DOHH2 (cell line): ENCODE measurements at regions not wholly inside any gene's neighbourhood (a gene's known extent, or its start where the extent isn't known, plus 50 kb on each side); places are given as distances from the start of the nearest gene placed in this dataset.

Source experiments
- H3F3A ChIP-seq: fragments of 200-600 bp; sonication (generic), shearing (Covaris generic); 2 replicates; pipeline ENCODE4 v1.6.0; 2016; ENCODE audit warnings: antibody characterized with exemption, mild to moderate bottlenecking; ENCODE audit not compliant: control insufficient read depth, insufficient read depth
- H3K27ac ChIP-seq: fragments of 200-600 bp; sonication (generic); 2 replicates; pipeline ENCODE4 v1.5.1; 2014; ENCODE audit warnings: low read depth, mild to moderate bottlenecking, low read length, moderate library complexity
- H3K27me3 ChIP-seq: fragments of 200-600 bp; sonication (generic); 2 replicates; pipeline ENCODE4 v1.6.1; 2014; ENCODE audit warnings: mild to moderate bottlenecking, low read length, mixed read lengths; ENCODE audit not compliant: control insufficient read depth
- H3K36me3 ChIP-seq: fragments of 200-600 bp; sonication (generic); 2 replicates; pipeline ENCODE4 v1.6.1; 2014; ENCODE audit warnings: mild to moderate bottlenecking, low read length, moderate library complexity, mixed read lengths; ENCODE audit not compliant: control insufficient read depth
- H3K4me1 ChIP-seq: fragments of 200-600 bp; sonication (generic); 2 replicates; pipeline ENCODE4 v1.6.1; 2014; ENCODE audit warnings: mild to moderate bottlenecking, low read length, mixed read lengths; ENCODE audit not compliant: control insufficient read depth
- H3K4me2 ChIP-seq: fragments of 200-600 bp; sonication (generic); 2 replicates; pipeline ENCODE4 v1.6.0; 2014; ENCODE audit warnings: mild to moderate bottlenecking, low read length, moderate library complexity
- H3K4me3 ChIP-seq: fragments of 200-600 bp; sonication (generic); 2 replicates; pipeline ENCODE4 v1.5.1; 2014; ENCODE audit warnings: mild to moderate bottlenecking, low read length, mixed read lengths
- H3K79me2 ChIP-seq: fragments of 200-600 bp; sonication (generic); 2 replicates; pipeline ENCODE4 v1.6.1; 2014; ENCODE audit warnings: mild to moderate bottlenecking, low read length, mixed read lengths; ENCODE audit not compliant: control insufficient read depth
- H3K9me2 ChIP-seq: fragments of 200-600 bp; sonication (generic); replicated peaks from 2 replicates; pipeline ENCODE4 v1.6.1; 2014; ENCODE audit warnings: mild to moderate bottlenecking, low read length, mixed read lengths; ENCODE audit not compliant: control insufficient read depth
- H3K9me3 ChIP-seq: fragments of 200-600 bp; sonication (generic); 2 replicates; pipeline ENCODE4 v1.6.1; 2014; ENCODE audit warnings: antibody characterized with exemption, low read length, mixed read lengths; ENCODE audit not compliant: control insufficient read depth, insufficient read depth
- H4K20me1 ChIP-seq: fragments of 200-600 bp; sonication (generic); 2 replicates; pipeline ENCODE4 v1.6.0; 2014; ENCODE audit warnings: low read depth, mild to moderate bottlenecking, antibody characterized with exemption, low read length, moderate library complexity; ENCODE audit not compliant: control insufficient read depth, insufficient read depth
- EZH2phosphoT487 ChIP-seq: fragments of 200-600 bp; sonication (generic); IDR thresholded peaks from 2 replicates; pipeline ENCODE4 v1.6.1; 2017; ENCODE audit warnings: borderline replicate concordance, mild to moderate bottlenecking, antibody characterized with exemption, low read length, moderate library complexity, mixed read lengths
- TF ChIP-seq, protein P1 (sequence below): fragments of 200-600 bp; sonication (generic); IDR thresholded peaks from one replicate; pipeline ENCODE4 v1.5.1; 2014; ENCODE audit warnings: antibody characterized with exemption, mild to moderate bottlenecking, low read depth, low read length; ENCODE audit not compliant: poor library complexity, severe bottlenecking

GRCh38 chr17:72208832-72209231, 88.0 kb downstream of the SOX9 start:
- no peaks in the 10 kb centered on the region for H3K4me1 ChIP-seq
- no peaks in the 10 kb centered on the region for H3K36me3 ChIP-seq
- H3K4me2 ChIP-seq: no peak overlapping the region
- no peak overlapping the region for H3K27ac ChIP-seq
- H3K27me3 ChIP-seq: no peaks in the 10 kb centered on the region
- TF ChIP-seq, protein P1, sequence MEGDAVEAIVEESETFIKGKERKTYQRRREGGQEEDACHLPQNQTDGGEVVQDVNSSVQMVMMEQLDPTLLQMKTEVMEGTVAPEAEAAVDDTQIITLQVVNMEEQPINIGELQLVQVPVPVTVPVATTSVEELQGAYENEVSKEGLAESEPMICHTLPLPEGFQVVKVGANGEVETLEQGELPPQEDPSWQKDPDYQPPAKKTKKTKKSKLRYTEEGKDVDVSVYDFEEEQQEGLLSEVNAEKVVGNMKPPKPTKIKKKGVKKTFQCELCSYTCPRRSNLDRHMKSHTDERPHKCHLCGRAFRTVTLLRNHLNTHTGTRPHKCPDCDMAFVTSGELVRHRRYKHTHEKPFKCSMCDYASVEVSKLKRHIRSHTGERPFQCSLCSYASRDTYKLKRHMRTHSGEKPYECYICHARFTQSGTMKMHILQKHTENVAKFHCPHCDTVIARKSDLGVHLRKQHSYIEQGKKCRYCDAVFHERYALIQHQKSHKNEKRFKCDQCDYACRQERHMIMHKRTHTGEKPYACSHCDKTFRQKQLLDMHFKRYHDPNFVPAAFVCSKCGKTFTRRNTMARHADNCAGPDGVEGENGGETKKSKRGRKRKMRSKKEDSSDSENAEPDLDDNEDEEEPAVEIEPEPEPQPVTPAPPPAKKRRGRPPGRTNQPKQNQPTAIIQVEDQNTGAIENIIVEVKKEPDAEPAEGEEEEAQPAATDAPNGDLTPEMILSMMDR: no peak
- TF ChIP-seq EZH2phosphoT487: no peak
- H3K4me3 ChIP-seq: no peak overlapping the region
- no peaks in the 10 kb centered on the region for H3K9me2 ChIP-seq
- H3K79me2 ChIP-seq: no peaks in the 10 kb centered on the region
- no peaks in the 10 kb centered on the region for H4K20me1 ChIP-seq
- H3F3A ChIP-seq: no peaks in the 10 kb centered on the region
- no peaks in the 10 kb centered on the region for H3K9me3 ChIP-seq

DNA sequence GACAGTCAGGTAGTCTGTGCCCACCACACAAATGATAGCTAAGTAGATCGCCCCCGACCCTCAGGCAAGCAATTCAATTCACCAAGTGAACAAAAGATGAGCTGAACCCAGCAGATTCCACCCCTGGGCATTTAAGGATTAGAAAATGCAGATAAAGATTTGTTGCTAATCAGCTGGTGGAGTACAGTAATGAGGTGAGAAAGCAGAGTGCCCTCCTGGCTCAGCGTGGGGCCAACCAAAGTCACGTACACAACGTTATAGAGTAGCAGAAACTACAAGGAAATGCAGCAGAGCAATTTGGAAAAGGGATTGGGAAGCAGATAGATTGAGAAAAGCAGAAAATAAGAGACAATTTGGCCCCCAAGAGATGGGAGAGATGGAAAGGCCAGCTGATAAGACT, 91.2 kb downstream of the SOX9 start:
- Histone ChIP-seq H4K20me1 (no peaks in the 10 kb centered on the region), H3K4me1 (no peaks in the 10 kb centered on the region), H3K4me3 (no peak overlapping the region), H3K9me2 (no peaks in the 10 kb centered on the region), H3K4me2 (no peak overlapping the region), H3F3A (no peaks in the 10 kb centered on the region), H3K36me3 (no peaks in the 10 kb centered on the region), H3K9me3 (no peaks in the 10 kb centered on the region), H3K79me2 (no peaks in the 10 kb centered on the region), H3K27ac (no peak overlapping the region), H3K27me3 (no peaks in the 10 kb centered on the region)
- TF ChIP-seq, protein P1: no peak
- no peak for TF ChIP-seq EZH2phosphoT487

- Histone ChIP-seq H3K27ac (no peak overlapping the region), H3K9me2 (no peaks in the 10 kb centered on the region), H3K79me2 (no peaks in the 10 kb centered on the region), H3K27me3 (no peaks in the 10 kb centered on the region), H3F3A (no peaks in the 10 kb centered on the region), H3K9me3 (no peaks in the 10 kb centered on the region), H3K36me3 (no peaks in the 10 kb centered on the region), H3K4me1 (no peaks in the 10 kb centered on the region), H3K4me3 (no peak overlapping the region), H3K4me2 (no peak overlapping the region), H4K20me1 (no peaks in the 10 kb centered on the region)
- TF ChIP-seq EZH2phosphoT487: no peak
Observed at GRCh38 chr17:72215490-72215889, 94.7 kb downstream of the SOX9 start.

- Histone ChIP-seq H3F3A (no peaks in the 10 kb centered on the region), H3K9me2 (no peaks in the 10 kb centered on the region), H3K36me3 (no peaks in the 10 kb centered on the region), H3K79me2 (no peaks in the 10 kb centered on the region), H3K27me3 (no peaks in the 10 kb centered on the region), H4K20me1 (no peaks in the 10 kb centered on the region), H3K27ac (no peak overlapping the region), H3K4me3 (no peak overlapping the region), H3K4me2 (no peak overlapping the region), H3K9me3 (no peaks in the 10 kb centered on the region), H3K4me1 (no peaks in the 10 kb centered on the region)
- TF ChIP-seq, protein P1: no peak
- no peak for TF ChIP-seq EZH2phosphoT487
Observed at GRCh38 chr17:72215928-72216327, 95.1 kb downstream of the SOX9 start.
